A673 (cell line): ENCODE measurements at regions not wholly inside any gene's neighbourhood (a gene's known extent, or its start where the extent isn't known, plus 50 kb on each side); places are given as distances from the start of the nearest gene placed in this dataset.

ENCODE experiments used
- BruUV-seq: library from RNA; stranded (reverse); fragments of 400-500 nt; replicated peaks from 2 replicates; lab custom pipeline; 2021; lab: Mats Ljungman, UMichigan
- CTCF ChIA-PET: fragments of 300-600 bp; sonication (Branson Sonifier 250); formaldehyde crosslinking; loops from one replicate; lab custom pipeline; 2022; ENCODE audit warnings: antibody characterized with exemption; lab: Charles Lee
- POLR2A ChIA-PET: fragments of 300-600 bp; sonication (Branson Sonifier 250); formaldehyde crosslinking; loops from one replicate; lab custom pipeline; 2022; ENCODE audit warnings: antibody characterized with exemption; ENCODE audit not compliant: low non-redundant PET; lab: Charles Lee
- DNase-seq: peaks from one replicate; pipeline ENCODE4 v3.0.0-alpha.2; 2015; ENCODE audit warnings: low spot score
- H3K27ac ChIP-seq: fragments of 200-600 bp; sonication (generic); 2 replicates; pipeline ENCODE4 v1.5.1; 2016; ENCODE audit warnings: mixed run types, low read depth, mild to moderate bottlenecking, mixed read lengths, antibody characterized with exemption, low read length; ENCODE audit not compliant: poor library complexity, severe bottlenecking
- H3K27me3 ChIP-seq: fragments of 200-600 bp; sonication (generic); replicated peaks from 2 replicates; pipeline ENCODE4 v1.6.1; 2017; ENCODE audit warnings: mixed run types, low read depth, mild to moderate bottlenecking, mixed read lengths, antibody characterized with exemption, low read length; ENCODE audit not compliant: insufficient read depth, poor library complexity
- H3K36me3 ChIP-seq: fragments of 200-600 bp; sonication (generic); 2 replicates; pipeline ENCODE4 v1.6.1; 2016; ENCODE audit warnings: mixed run types, mild to moderate bottlenecking, mixed read lengths, antibody characterized with exemption, low read length; ENCODE audit not compliant: insufficient read depth, poor library complexity, severe bottlenecking
- H3K4me1 ChIP-seq: fragments of 200-600 bp; sonication (generic); 2 replicates; pipeline ENCODE4 v1.6.1; 2017; ENCODE audit warnings: mixed run types, mild to moderate bottlenecking, mixed read lengths, antibody characterized with exemption, low read length; ENCODE audit not compliant: insufficient read depth, poor library complexity, severe bottlenecking
- H3K4me3 ChIP-seq: fragments of 200-600 bp; sonication (generic); 2 replicates; pipeline ENCODE4 v1.5.1; 2016; ENCODE audit warnings: low read depth, mixed run types, mild to moderate bottlenecking, mixed read lengths, low read length; ENCODE audit not compliant: poor library complexity, severe bottlenecking
- H3K9me3 ChIP-seq: fragments of 200-600 bp; sonication (generic); 2 replicates; pipeline ENCODE4 v1.6.1; 2016; ENCODE audit warnings: mixed run types, low read depth, mild to moderate bottlenecking, mixed read lengths, antibody characterized with exemption, low read length; ENCODE audit not compliant: poor library complexity, severe bottlenecking
- CTCF ChIP-seq: fragments of 300-800, 200-600 bp; sonication (generic); conservative IDR thresholded peaks from 2 replicates; pipeline ENCODE4 v1.5.1; 2017; ENCODE audit warnings: low read depth, mild to moderate bottlenecking, antibody characterized with exemption, low read length, moderate library complexity, mixed read lengths
- EZH2 ChIP-seq: fragments of 200-600 bp; sonication (generic); IDR thresholded peaks from 2 replicates; pipeline ENCODE4 v1.6.1; 2017; ENCODE audit warnings: borderline replicate concordance, low read depth, mild to moderate bottlenecking, mixed read lengths, antibody characterized with exemption, low read length; ENCODE audit not compliant: poor library complexity, severe bottlenecking
- intact Hi-C: fragments of 100-400 bp; cut with micrococcal nuclease; formaldehyde crosslinking; loops from one replicate; pipeline ENCODE4 v1.10.0; 2022; ENCODE audit not compliant: unreplicated experiment

DNA sequence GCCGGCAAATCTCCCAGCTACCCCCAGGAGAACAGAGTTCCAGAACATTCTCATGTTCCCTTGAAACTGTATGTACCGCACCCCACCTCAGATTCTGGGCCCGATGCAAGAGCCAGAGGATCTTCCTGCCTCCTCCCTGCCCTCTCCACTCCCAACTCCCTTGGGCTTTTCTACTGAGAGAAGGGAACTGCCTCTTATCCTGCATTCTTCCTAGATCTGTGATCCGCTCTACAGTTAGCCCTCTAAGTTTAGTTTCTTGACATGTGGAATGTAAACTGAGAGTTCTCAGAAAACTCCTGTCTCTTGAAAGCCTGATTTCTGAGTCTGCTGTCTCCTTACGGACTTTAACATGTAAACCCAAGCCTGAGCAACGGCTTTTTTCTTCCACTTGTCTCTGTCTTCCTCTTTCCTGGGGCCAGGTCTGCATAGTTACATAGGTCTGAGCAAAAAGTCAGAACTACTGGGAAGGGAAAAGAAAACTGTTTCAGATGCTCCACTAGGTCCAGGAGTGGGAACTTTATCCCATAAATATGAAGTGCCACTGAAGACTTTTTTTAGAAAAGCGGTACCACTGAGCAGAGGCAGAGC, 86.5 kb upstream of the TNFAIP3 start:
- Histone ChIP-seq H3K4me3 (no peak overlapping the region), H3K9me3 (no peaks in the 10 kb centered on the region), H3K4me1 (no peaks in the 10 kb centered on the region), H3K27me3 (no peaks in the 10 kb centered on the region), H3K36me3 (no peaks in the 10 kb centered on the region), H3K27ac (no peak overlapping the region)
- DNase-seq, result no peak
- no peak for TF ChIP-seq EZH2
- no peak for TF ChIP-seq CTCF
- intact Hi-C loops, result no loop called here
- BruUV-seq, result no TSS peak
- POLR2A ChIA-PET, result no interaction called here
- CTCF ChIA-PET, result no interaction called here

GRCh38 chr6:137781639-137782038, 85.4 kb upstream of the TNFAIP3 start:
- no peaks in the 10 kb centered on the region for H3K27me3 ChIP-seq
- ChIA-PET POLR2A (no interaction called here), CTCF (no interaction called here)
- H3K4me3 ChIP-seq, result no peak overlapping the region
- H3K4me1 ChIP-seq, result no peaks in the 10 kb centered on the region
- no peak for DNase-seq
- no peaks in the 10 kb centered on the region for H3K36me3 ChIP-seq
- no peak for TF ChIP-seq EZH2
- intact Hi-C loops, result no loop called here
- no peak overlapping the region for H3K27ac ChIP-seq
- no peaks in the 10 kb centered on the region for H3K9me3 ChIP-seq
- no TSS peak for BruUV-seq

GRCh38 chr6:137782166-137783039, 84.7 kb upstream of the TNFAIP3 start:
- H3K36me3 ChIP-seq, result no peaks in the 10 kb centered on the region
- no peaks in the 10 kb centered on the region for H3K4me1 ChIP-seq
- ChIA-PET CTCF (no interaction called here), POLR2A (no interaction called here)
- no peak for DNase-seq
- no peak overlapping the region for H3K27ac ChIP-seq
- BruUV-seq, result no TSS peak
- TF ChIP-seq EZH2 (no peak), CTCF (no peak)
- H3K4me3 ChIP-seq, result no peak overlapping the region
- no peaks in the 10 kb centered on the region for H3K9me3 ChIP-seq
- H3K27me3 ChIP-seq, result no peaks in the 10 kb centered on the region
- intact Hi-C loops, result no loop called here

DNA sequence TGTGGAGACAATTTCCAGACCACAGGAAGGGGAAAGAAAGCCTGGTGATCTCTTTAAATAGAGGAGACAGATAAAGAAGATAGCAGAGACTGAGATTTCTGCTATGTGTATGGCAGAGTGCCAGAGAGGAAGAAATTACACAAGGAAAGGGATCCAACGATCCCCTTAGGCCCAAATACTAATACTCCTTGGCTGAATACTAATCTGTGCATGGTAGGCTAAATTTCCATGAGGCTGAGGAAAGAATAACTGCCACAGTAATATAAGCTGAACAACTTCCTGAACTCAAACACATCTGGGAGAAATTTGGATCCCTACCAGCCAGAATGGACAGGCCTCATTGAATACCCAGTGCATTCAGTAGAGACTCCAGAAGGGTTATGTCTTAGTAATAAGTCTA, 83.3 kb upstream of the TNFAIP3 start:
- BruUV-seq, result no TSS peak
- no peaks in the 10 kb centered on the region for H3K36me3 ChIP-seq
- H3K4me1 ChIP-seq, result no peaks in the 10 kb centered on the region
- POLR2A ChIA-PET, result no interaction called here
- peak; percentile 40 for DNase-seq
- H3K27me3 ChIP-seq, result no peaks in the 10 kb centered on the region
- H3K27ac ChIP-seq, result no peak overlapping the region
- no peaks in the 10 kb centered on the region for H3K9me3 ChIP-seq
- no peak overlapping the region for H3K4me3 ChIP-seq
- intact Hi-C loops, result no loop called here
- CTCF ChIA-PET, result no interaction called here
- no peak for TF ChIP-seq CTCF
